Panc1 (cell line): ENCODE measurements at regions not wholly inside any gene's neighbourhood (a gene's known extent, or its start where the extent isn't known, plus 50 kb on each side); places are given as distances from the start of the nearest gene placed in this dataset.

ENCODE experiments used
- CTCF ChIP-seq: fragments of 450-650 bp; IDR thresholded peaks from 2 replicates; pipeline ENCODE4 v1.5.1; 2017; ENCODE audit warnings: mild to moderate bottlenecking
- POLR2AphosphoS5 ChIP-seq: IDR thresholded peaks from 2 replicates; pipeline ENCODE4 v1.6.1; 2012; ENCODE audit warnings: mild to moderate bottlenecking, low read depth, low read length, moderate library complexity
- REST ChIP-seq, 2 experiments: IDR thresholded peaks; 2 replicates each; pipeline ENCODE4 v1.6.1; 2011 to 2012; ENCODE audit warnings: low read depth in 2 of 2, control low read depth in 1 of 2, low read length in 1 of 2, mild to moderate bottlenecking in 1 of 2, moderate library complexity in 1 of 2; ENCODE audit not compliant: insufficient read depth in 1 of 2

GRCh38 chr18:67385455-67385854 is 131.1 kb downstream of the DSEL start:
- TF ChIP-seq CTCF, result no peak
- no peak for TF ChIP-seq POLR2AphosphoS5
- TF ChIP-seq REST (IDR thresholded peaks at IDR 0.05; ENCODE audit: insufficient read depth in 1 of 2, low read depth in 2 of 2, low read length in 1 of 2), result no peak
